Stimulated activated naive CD8-positive, alpha-beta T cell treated with anti-CD3 and anti-CD28 coated beads, Interleukin-15, amount 100 ng/mL, for 72 hours (primary cell): ENCODE measurements at regions not wholly inside any gene's neighbourhood (a gene's known extent, or its start where the extent isn't known, plus 50 kb on each side); places are given as distances from the start of the nearest gene placed in this dataset.

Experiments
- ATAC-seq: fragments of 150-1000 bp; cut with Tn5 transposase; 2 replicates; pipeline ENCODE4 v1.10.0; 2021; ENCODE audit warnings: mild to moderate bottlenecking, moderate library complexity
- DNase-seq, 2 donors: peaks; one replicate each; pipeline ENCODE4 v3.0.0; 2021 to 2022
- H3K27ac Mint-ChIP-seq, 2 donors: one replicate each; pipeline ENCODE4 v1.8.0; 2022; ENCODE audit warnings: mild to moderate bottlenecking in 2 of 2, mixed read lengths in 2 of 2, moderate library complexity in 2 of 2
- H3K27me3 Mint-ChIP-seq: one replicate; pipeline ENCODE4 v1.8.0; 2022; ENCODE audit warnings: mixed read lengths
- H3K4me1 Mint-ChIP-seq: one replicate; pipeline ENCODE4 v1.8.0; 2022; ENCODE audit warnings: mild to moderate bottlenecking, mixed read lengths
- H3K4me3 Mint-ChIP-seq, 2 donors: one replicate each; pipeline ENCODE4 v1.8.0; 2022; ENCODE audit warnings: mild to moderate bottlenecking in 2 of 2, mixed read lengths in 2 of 2, moderate library complexity in 1 of 2
- H3K9me3 Mint-ChIP-seq, 2 donors: one replicate each; pipeline ENCODE4 v1.8.0; 2022; ENCODE audit warnings: mixed read lengths in 2 of 2

DNA sequence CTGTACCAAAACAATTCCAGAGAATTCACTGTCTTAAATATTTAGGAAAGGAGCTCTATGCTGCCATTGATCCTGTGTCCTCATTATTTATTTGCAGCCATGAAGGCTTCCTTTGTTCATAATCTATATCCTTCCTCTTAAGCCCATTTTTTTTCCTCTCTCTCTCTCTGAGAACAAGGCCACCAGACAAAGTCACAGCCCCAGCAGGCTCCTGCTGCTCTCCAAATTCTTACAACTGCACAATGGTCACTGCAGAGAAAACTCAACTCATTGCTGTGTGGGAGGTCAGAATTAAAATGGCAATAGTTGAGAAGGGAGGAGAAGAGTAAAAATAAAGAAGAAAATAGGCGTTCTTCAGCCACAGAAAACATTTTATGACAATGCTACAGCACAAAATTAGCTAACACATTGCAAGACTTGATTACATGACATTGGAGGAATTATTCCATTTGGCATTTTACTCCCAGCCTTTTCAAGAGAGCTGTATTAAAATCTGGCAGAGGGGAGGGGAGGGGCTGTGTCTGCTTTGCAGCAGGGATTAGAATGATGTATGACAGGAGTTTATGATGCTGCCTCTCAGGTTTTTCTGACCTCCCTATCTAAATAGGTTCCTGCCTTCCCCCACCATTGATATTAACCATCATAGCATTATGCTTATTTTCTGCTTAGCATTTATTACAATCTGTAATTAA, 399.7 kb upstream of the THBS1 start:
- ATAC-seq: no peak
- H3K27ac Mint-ChIP-seq: no peak overlapping the region
- no peak overlapping the region for H3K4me3 Mint-ChIP-seq

DNA sequence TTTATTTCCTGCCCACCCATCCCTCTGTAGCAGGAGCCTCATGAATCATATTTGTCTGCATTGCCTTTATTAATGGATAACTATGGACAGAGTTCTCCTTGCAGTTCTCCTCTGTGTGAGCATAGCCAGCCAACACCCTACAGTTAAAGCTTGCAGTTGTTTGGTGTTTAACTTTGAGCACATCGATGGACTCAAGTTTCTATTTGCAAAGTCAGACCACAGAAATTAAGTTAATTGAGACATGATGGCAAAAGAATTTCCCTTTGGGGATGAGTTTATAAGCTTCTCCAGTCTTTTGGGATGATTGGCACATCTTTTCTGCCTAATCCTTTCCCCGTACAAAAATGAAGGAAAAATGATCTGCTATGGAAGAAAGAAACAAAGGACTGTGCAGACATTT, 398.9 kb upstream of the THBS1 start:
- Mint-ChIP-seq H3K27me3 (peaks cover 32% of the 10 kb centered on the region), H3K9me3 (no peaks in the 10 kb centered on the region), H3K27ac (no peak overlapping the region), H3K4me3 (no peak overlapping the region), H3K4me1 (no peaks in the 10 kb centered on the region)
- ATAC-seq (no peak), DNase-seq (no peak)

More for the DNA sequence above, 399.7 kb upstream of the THBS1 start:
- H3K27me3 Mint-ChIP-seq: peaks cover 25% of the 10 kb centered on the region
- no peaks in the 10 kb centered on the region for H3K4me1 Mint-ChIP-seq
- no peak for DNase-seq
- no peaks in the 10 kb centered on the region for H3K9me3 Mint-ChIP-seq

DNA sequence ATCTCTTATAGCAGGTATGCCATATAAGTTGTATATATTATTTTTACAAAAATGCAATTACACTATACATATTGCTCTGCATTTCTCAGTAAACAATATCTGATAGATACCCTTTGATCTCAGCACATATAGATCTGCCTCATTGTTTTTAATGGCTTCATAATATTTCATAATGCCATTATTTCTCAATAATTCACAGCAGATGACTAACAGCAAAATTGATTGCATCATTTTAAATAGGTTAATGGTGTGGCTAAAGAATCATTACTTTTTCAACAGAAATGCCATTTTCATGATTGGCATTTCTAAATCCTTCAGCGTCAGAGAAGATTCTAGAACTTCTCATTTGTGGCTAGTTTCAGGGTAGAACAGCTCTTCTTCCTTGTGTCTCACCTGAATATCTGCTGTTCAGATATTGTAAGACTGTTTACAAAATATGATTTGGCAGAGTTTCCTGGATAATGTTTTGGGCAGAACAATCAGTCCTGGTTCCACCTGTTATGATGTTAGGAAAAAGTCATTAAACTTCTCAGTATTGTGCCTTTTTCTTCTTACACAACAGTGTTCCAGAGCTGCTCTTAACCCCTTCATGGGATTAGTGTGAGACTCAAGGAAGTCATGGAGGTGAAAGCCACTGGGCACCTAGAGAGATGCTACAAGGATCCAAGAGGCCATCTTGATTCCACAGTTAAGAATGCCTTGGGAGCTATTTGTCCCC, 397.6 kb upstream of the THBS1 start:
- Mint-ChIP-seq H3K27me3 (peaks cover 32% of the 10 kb centered on the region), H3K27ac (no peak overlapping the region), H3K4me1 (no peaks in the 10 kb centered on the region), H3K9me3 (no peaks in the 10 kb centered on the region), H3K4me3 (no peak overlapping the region)
- no peak for DNase-seq
- no peak for ATAC-seq

DNA sequence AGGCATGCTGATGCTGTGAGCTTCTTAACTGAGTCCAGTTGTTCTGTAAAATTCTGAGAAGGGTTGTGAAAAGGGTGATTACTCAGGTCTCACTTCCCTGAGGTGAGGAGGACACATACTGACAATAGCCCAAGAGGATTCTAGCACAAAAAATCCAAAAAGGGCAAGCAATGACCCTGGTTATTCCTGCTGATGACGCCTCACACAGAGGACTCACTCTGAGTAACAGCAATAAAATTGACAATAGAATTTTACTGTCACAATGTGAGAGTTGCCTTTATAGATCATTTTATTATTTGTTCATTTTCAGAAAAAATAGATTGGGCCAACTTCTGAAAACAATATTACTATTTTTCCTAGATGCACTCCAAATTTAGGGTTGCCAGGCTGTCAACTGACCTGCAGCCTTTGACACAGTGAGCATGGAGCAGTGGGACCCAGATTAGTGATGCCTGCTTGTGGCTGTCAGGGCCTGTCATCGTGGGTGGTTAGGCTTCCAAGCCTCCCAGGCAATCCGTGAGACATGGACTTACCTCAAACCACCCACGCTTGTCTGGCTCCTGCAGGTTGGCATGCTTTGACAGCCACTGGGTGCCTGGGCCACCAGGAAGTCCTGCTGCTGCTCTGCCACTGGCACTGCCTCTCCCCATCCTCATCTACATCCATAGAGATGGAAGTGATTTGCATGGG, 396.0 kb upstream of the THBS1 start:
- H3K9me3 Mint-ChIP-seq: no peaks in the 10 kb centered on the region
- ATAC-seq (no peak), DNase-seq (no peak)
- H3K27ac Mint-ChIP-seq: no peak overlapping the region
- H3K4me3 Mint-ChIP-seq: no peak overlapping the region
- peaks cover 26% of the 10 kb centered on the region for H3K27me3 Mint-ChIP-seq
- no peaks in the 10 kb centered on the region for H3K4me1 Mint-ChIP-seq

DNA sequence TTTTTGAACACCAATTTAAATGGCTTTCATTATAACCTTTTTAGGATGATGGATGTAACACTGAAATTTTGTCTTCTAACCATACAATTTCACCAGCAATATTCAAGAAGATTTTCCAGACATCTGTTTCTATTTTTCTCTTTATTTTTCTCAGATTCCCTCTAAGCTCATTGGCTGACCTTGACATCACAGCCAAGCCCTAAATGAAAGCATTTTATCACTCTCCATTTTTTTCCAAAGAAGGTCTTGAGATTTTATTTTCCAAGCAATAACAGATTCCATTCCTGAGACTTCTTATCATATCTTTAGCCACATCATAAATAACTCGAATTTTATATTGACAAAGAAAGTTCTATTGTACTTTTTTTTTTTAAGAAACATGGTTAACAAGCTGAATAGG, 392.6 kb upstream of the THBS1 start:
- DNase-seq (no peak), ATAC-seq (no peak)
- no peak overlapping the region for H3K4me3 Mint-ChIP-seq
- peaks cover 33% of the 10 kb centered on the region for H3K27me3 Mint-ChIP-seq
- H3K9me3 Mint-ChIP-seq: no peaks in the 10 kb centered on the region
- H3K27ac Mint-ChIP-seq: no peak overlapping the region
- no peaks in the 10 kb centered on the region for H3K4me1 Mint-ChIP-seq

DNA sequence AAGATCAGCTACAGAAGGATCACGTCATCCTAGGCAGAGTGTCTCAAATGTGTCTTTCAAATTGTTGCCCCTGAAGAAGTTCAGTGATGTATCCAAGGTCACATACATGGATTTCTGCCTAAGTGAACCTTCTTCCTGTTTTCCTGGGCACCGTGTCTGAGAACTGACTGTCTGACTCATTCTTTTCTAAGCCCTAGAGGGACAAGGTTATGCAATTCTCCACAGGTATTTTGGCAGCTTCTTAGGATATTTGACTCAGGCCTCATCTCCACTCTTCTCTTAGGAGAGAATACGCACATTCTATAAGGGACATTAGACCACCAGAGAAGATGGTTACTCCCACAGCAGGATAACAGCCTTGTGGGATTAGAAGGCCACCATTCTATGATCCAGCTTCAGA, 391.9 kb upstream of the THBS1 start:
- no peak overlapping the region for H3K27ac Mint-ChIP-seq
- H3K27me3 Mint-ChIP-seq: peaks cover 38% of the 10 kb centered on the region
- no peak for DNase-seq

DNA sequence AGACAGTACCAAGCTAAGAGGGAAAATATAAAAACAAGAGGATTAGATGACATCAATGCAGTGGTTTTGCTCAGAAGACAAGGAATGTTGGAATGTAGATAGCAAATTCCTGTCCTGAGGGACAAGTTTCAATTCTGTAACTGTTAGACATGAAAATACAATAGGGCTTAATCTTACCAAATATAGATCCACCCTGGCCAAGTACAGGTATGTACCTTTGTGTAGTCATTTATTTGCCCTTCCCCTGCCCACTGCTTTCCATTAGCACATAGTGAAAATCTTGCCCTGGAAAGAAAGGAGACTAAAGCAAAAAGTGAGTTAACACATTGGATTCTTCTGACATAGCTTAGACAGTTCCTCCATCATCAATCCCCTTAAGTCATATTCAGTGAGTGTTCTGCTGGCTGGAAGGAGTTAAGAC, 389.0 kb upstream of the THBS1 start:
- DNase-seq (no peak), ATAC-seq (no peak)
- Mint-ChIP-seq H3K4me3 (no peak overlapping the region), H3K27me3 (peaks cover 34% of the 10 kb centered on the region), H3K9me3 (no peaks in the 10 kb centered on the region), H3K4me1 (no peaks in the 10 kb centered on the region), H3K27ac (no peak overlapping the region)

More for the DNA sequence above, 391.9 kb upstream of the THBS1 start:
- Mint-ChIP-seq H3K4me1 (no peaks in the 10 kb centered on the region), H3K4me3 (no peak overlapping the region), H3K9me3 (no peaks in the 10 kb centered on the region)
- ATAC-seq: no peak

DNA sequence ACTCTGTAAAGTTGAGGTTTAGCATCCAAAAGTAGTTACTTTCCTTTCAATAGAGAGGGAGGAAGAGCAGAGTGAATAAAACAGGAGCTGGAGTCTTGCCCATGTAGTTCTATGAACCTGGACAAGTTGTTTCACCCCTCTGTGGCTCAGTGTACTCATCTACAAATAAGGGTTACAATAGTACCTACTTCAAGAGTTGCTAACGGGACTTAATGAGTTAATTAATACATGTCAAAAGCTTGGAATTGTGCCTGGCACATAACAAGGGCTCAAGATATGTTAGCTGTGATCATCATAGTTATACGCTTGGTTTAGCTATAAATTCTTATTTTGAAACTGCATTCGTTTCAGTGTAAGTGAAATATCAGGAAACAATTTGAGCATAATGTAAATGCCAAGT, 388.5 kb upstream of the THBS1 start:
- DNase-seq (no peak), ATAC-seq (no peak)
- Mint-ChIP-seq H3K27me3 (peaks cover 34% of the 10 kb centered on the region), H3K27ac (no peak overlapping the region), H3K4me3 (no peak overlapping the region), H3K9me3 (no peaks in the 10 kb centered on the region), H3K4me1 (no peaks in the 10 kb centered on the region)

DNA sequence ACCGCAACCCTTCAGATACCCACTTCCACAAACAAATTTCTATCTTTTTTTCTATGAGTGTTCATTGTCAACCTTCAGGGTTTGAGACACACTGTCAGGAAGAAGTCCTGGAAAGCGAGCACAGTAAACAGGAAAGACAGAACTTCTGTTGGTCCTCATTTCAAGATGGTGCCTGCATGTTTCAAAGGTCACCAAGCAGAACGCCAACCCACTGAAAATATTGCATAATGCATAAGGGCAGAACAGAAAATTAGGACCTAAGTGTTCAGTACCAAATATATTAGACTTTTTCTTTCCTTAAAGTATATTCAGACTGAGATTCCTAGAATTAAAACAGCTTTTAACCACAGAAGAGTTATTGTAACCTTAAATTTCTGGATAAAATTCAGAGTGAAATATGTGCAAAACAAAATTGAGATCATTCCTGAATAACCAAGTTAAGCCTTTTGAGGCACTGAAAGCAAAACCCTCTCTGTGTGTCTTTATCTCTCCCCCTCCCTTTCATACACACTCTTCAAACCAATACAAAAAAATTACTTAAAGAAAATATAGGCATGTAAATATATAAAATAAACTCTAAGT, 387.8 kb upstream of the THBS1 start:
- Mint-ChIP-seq H3K27me3 (peaks cover 34% of the 10 kb centered on the region), H3K4me3 (no peak overlapping the region), H3K9me3 (no peaks in the 10 kb centered on the region), H3K4me1 (no peaks in the 10 kb centered on the region), H3K27ac (no peak overlapping the region)
- ATAC-seq: no peak
- DNase-seq: no peak

DNA sequence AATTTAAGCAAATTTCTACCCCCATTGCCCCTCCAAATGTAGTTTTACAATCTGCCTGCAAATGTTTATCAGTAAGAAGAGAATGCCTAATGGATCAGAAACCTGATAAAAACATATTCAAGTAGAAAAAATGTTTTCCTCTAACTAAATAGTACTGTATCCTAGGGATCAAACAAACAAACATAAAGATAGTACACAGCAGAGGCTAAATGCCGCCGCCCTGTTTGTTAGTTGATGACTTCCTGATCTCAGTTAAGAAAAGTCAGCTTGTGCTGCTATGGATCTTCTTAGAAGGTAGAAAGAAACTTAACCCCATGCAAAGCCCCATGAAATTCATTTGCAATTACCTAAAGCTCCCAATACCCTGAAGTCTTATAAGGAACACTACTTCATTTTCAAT, 387.3 kb upstream of the THBS1 start:
- Mint-ChIP-seq H3K27ac (no peak overlapping the region), H3K9me3 (no peaks in the 10 kb centered on the region), H3K27me3 (peaks cover 34% of the 10 kb centered on the region), H3K4me1 (no peaks in the 10 kb centered on the region), H3K4me3 (no peak overlapping the region)
- DNase-seq (no peak), ATAC-seq (no peak)

DNA sequence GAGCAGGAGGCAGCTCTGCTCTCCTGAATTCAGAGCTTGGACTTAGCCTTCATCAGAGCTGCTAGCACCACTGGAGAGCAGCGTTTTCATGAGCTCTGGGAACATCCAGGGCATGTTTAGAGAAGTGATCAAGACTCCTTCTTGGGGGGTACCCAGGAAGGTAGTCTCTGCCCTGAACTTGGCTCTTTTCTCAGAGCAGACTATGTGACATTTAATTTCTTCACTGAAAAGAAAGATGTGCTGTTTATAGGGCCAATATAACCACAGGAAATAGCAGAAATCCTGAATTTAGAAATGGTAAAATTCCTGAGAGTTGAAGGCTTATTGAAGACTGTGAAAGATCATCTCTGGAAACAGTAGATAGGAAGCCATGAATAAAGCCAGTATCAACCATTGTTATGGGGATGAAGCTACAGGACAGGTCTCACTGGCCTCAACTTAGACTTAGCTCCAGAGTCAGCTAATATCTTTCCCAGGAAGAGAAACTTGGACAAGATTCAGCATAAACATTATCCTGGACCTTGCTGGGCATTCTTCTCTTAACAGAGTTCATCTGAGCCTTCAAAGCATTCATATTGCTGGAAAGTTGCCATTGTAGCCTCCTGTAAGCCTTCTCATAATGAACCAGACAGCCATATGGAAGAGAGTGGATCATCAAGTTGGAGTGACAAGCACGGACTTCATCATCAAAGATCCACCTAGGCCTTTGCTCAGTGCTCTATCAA, 386.6 kb upstream of the THBS1 start:
- H3K27me3 Mint-ChIP-seq: peaks cover 34% of the 10 kb centered on the region

DNA sequence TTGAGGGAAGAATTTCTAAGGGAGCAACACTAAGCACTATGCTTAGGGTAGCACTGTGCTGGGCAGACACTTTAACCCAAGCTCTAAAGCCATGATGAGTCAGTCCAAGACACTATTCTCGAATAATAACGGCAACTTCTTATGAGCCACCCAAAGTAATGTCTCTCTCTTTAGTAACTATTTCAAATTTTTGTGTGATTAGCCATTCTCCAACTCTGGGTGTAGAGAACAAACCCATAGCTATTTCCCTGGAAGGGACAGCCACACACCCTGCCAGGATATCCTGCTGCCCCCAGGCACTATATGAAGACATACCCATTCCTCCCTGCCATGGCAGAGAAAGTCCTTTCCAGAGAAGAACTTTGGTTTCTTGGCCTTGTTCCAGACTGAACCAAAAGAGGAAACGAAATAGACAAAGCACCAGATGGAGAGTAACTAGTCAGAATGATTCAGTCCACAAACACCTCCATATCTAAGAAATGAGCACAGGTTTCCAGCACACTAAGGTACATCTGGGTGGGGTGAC, 384.9 kb upstream of the THBS1 start:
- no peak for DNase-seq
- Mint-ChIP-seq H3K27ac (no peak overlapping the region), H3K4me1 (no peaks in the 10 kb centered on the region), H3K4me3 (no peak overlapping the region), H3K9me3 (no peaks in the 10 kb centered on the region), H3K27me3 (peaks cover 29% of the 10 kb centered on the region)
- ATAC-seq: no peak

More for the DNA sequence above, 386.6 kb upstream of the THBS1 start:
- Mint-ChIP-seq H3K27ac (no peak overlapping the region), H3K9me3 (no peaks in the 10 kb centered on the region), H3K4me1 (no peaks in the 10 kb centered on the region), H3K4me3 (no peak overlapping the region)
- ATAC-seq (no peak), DNase-seq (no peak)

DNA sequence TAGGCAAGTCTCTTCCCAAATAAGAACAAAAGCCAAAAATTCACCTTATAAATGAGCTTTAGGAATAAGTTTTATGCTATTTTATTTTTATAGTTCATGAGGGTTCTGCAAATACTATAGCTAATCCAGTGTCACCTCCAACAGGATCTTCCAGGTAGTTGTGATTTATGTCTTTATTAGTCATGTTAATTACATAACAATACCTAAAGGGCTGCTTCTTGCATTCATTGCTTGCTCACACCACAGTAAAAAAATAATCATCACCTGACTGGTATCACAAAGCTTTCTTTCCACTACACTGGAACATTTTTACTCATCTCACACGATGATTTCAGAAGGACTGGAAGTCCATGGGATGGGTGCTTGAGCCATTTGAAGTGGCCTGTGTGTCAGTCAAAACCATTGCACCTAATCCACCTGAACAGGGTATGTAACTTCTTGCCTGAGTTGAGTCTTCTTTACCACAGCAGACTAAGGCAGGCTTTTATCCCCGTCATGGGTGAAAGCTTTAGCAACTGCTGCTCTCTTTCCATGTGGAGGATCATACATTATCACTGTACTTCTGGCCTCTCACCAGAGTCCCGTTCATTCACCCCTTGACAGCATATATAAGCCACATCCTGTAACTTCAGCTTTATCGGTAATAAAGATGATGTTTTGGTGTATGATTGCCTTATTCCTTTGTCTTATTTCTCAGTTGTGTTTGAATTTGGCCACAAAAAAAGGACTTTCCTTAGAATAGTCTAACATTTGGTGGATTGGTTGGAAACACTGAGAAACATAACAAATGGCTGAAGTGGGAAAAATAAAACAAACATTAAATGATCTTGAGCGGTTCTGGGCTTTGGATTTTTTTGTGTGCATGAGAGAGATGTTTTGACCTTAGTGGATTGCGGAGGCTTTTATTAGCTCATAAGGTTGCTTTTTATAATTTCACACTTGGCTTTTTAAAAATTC, 382.6 kb upstream of the THBS1 start:
- ATAC-seq: no peak
- no peaks in the 10 kb centered on the region for H3K9me3 Mint-ChIP-seq

DNA sequence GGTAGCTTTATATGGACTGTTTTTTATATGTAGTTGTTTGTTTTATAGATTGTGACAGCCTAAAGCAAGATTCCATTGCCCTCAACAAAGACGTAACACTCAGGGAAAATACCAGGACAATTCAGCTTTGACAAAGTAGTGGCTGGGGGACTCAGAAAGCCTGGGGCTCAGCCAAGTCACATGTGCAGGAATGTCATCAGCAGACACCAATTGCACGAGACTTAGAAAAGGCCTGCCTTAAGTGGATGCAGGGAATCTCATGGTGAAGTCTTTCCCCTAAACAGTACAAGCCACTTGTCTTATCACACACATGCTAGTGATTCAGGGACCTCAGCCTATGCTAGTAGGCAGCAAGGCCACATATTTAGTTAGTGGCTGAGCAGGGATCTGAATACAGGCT, 381.8 kb upstream of the THBS1 start:
- ATAC-seq: no peak
- Mint-ChIP-seq H3K9me3 (no peaks in the 10 kb centered on the region), H3K27ac (no peak overlapping the region), H3K4me3 (no peak overlapping the region), H3K4me1 (no peaks in the 10 kb centered on the region), H3K27me3 (peaks cover 18% of the 10 kb centered on the region)
- no peak for DNase-seq

More for the DNA sequence above, 382.6 kb upstream of the THBS1 start:
- H3K4me3 Mint-ChIP-seq: no peak overlapping the region
- H3K27me3 Mint-ChIP-seq: peaks cover 22% of the 10 kb centered on the region
- no peaks in the 10 kb centered on the region for H3K4me1 Mint-ChIP-seq
- no peak overlapping the region for H3K27ac Mint-ChIP-seq
- DNase-seq: no peak
